ENCODE measurements at regions not wholly inside any gene's neighbourhood (a gene's known extent, or its start where the extent isn't known, plus 50 kb on each side); places are given as distances from the start of the nearest gene placed in this dataset.

DNA sequence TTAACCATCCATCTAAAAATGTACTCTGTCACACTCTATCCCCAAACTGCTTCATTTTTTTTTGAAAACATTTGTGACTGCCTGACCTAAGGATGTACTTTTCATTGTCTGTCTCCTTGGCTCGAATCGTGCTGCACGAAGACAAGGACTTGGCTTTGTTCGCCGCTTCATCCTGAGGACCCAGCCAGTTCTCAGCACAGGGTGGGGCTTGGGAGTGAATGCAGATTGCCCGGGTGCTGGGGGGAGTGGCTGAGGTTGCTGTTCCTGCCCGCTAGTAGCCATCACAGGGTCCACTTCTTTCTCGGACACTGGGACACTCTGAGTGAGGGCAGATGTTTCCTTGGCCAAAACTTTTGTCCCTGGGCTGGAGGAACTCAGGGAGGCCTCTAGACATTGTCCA, 70.1 kb upstream of the CLCN4 start:
- peak in 1 of 2 donors; percentile 61 for DNase-seq (ENCODE audit: low spot score in 2 of 2)
- WGBS, 2 donors, result 48 to 60% methylated on average over 8 of the region's 8 CpGs
- TF ChIP-seq POLR2A (IDR thresholded peaks at IDR 0.05) (no peak), CTCF (IDR thresholded peaks at IDR 0.05) (no peak)
- intact Hi-C loops (cut with DNase I; ENCODE audit: low total_unique reads), result no loop called here
- H3K4me3 ChIP-seq (ENCODE audit: low read depth, poor library complexity, severe bottlenecking), result no peak overlapping the region

DNA sequence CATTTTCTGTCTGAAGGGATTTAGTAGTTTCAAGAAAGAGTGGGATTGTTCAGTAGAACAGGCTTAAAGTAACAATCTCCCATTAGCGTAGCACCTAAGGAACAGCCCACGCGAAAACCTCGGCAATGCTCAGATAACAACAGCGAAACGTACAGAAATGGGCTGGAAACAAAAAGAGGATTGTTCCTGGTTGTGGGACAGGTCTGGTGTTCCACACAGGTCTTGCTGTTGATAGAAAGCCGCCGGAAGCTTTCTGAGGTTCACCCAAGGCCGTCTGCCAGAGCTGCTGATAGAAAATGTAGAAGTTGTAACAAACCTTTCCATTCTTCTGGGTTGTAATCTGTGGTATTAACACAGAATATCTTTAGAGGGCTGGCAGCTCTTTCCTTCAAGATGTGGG, 69.4 kb upstream of the CLCN4 start:
- 83 to 93% methylated on average over 9 of the region's 9 CpGs for WGBS, 2 donors
- H3K4me3 ChIP-seq (ENCODE audit: low read depth, poor library complexity, severe bottlenecking), result no peak overlapping the region
- TF ChIP-seq POLR2A (IDR thresholded peaks at IDR 0.05), result no peak
- intact Hi-C loops (cut with DNase I; ENCODE audit: low total_unique reads), result no loop called here
- peak in 1 of 2 donors; percentile 50 for DNase-seq (ENCODE audit: low spot score in 2 of 2)

DNA sequence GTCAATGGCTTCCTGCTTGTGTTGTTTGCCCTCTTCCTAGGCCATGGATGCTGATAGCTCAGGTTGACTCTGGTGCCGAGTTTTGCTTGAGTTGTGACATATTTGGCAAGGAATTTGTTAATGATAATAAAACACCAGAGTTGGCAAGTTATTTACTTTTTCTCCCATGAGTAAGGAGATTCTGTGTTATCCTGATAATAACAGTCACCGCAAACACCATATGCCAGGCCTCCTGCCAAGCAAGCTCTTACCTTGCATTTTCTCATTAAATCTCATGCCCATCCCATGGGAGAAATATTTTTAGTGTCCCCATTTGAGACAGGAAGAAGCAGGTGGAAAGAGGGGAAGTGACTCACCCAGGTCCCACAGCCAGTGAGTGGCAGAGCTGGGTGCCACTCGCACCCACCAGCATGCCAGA, 67.4 kb upstream of the CLCN4 start:
- 70 to 71% methylated on average over 3 of the region's 3 CpGs for WGBS, 2 donors
- no peak for DNase-seq (ENCODE audit: low spot score in 2 of 2)
- TF ChIP-seq CTCF (IDR thresholded peaks at IDR 0.05) (no peak), POLR2A (IDR thresholded peaks at IDR 0.05) (no peak)
- intact Hi-C loops (cut with DNase I; ENCODE audit: low total_unique reads), result no loop called here
- H3K4me3 ChIP-seq (ENCODE audit: low read depth, poor library complexity, severe bottlenecking), result no peak overlapping the region

DNA sequence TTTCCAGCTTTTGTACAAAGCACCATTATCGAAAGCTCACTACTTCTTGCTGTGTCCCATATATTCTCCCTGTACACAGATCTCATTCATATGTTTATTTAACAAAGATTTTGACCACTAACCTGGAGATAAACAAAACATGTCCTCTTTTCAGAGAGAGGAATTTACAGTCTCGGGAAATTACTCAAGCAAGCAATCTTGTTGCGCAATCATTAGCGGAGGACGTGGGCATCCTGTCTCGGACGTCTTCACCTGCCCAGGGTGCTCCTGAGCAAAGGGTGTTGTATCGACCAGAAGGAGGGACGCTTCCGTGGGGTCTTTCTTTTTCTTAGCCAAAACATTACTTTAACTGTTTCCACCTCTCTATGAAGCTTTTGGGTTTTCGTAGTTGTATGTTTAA, 66.5 kb upstream of the CLCN4 start:
- DNase-seq (ENCODE audit: low spot score in 2 of 2), result no peak
- WGBS, 2 donors, result 83 to 86% methylated on average over 11 of the region's 11 CpGs
- intact Hi-C loops (cut with DNase I; ENCODE audit: low total_unique reads), result no loop called here
- no peak overlapping the region for H3K4me3 ChIP-seq (ENCODE audit: low read depth, poor library complexity, severe bottlenecking)
- TF ChIP-seq POLR2A (IDR thresholded peaks at IDR 0.05) (no peak), CTCF (IDR thresholded peaks at IDR 0.05) (no peak)

DNA sequence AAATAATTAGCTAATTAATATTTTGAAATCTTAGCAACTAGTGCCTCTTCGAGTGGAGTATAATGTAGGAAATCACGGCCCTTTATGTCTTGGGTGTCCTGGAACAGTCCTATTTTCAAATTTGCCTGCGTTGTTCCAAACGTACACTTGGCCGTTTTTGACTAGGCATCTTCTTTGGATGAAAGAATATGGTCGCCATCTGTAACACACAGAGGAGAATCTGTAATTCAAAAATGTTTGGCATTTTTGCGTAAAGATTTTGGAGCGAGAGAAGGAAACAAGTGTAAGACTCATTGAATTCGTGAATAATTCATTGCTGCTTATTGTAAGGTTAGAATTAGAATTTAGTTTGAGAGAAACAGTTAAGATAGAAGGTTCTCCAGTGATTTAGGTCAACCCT, 61.5 kb upstream of the CLCN4 start:
- 85 to 90% methylated on average over 9 of the region's 9 CpGs for WGBS, 2 donors
- intact Hi-C loops (cut with DNase I; ENCODE audit: low total_unique reads), result no loop called here
- no peak overlapping the region for H3K4me3 ChIP-seq (ENCODE audit: low read depth, poor library complexity, severe bottlenecking)
- TF ChIP-seq POLR2A (IDR thresholded peaks at IDR 0.05), result no peak
- TF ChIP-seq CTCF (IDR thresholded peaks at IDR 0.05), result no peak
- DNase-seq (ENCODE audit: low spot score in 2 of 2), result no peak

GRCh38 chrX:10095698-10096432, 60.9 kb upstream of the CLCN4 start:
- DNase-seq (ENCODE audit: low spot score in 2 of 2), result no peak
- H3K4me3 ChIP-seq (ENCODE audit: low read depth, poor library complexity, severe bottlenecking), result no peak overlapping the region
- TF ChIP-seq POLR2A (IDR thresholded peaks at IDR 0.05) (no peak), CTCF (IDR thresholded peaks at IDR 0.05) (no peak)
- WGBS, 2 donors, result 91 to 93% methylated on average over 5 of the region's 5 CpGs
- intact Hi-C loops (cut with DNase I; ENCODE audit: low total_unique reads), result no loop called here

All from lower leg skin (tissue), 4 donors.